OCI-LY7 (cell line): ENCODE measurements at regions not wholly inside any gene's neighbourhood (a gene's known extent, or its start where the extent isn't known, plus 50 kb on each side); places are given as distances from the start of the nearest gene placed in this dataset.
"Not testable (repeated sequence)": the region's sequence is repeated elsewhere in the genome, so short reads cannot be mapped to it uniquely, and the experiment has no call there.

Experiments used
- BruUV-seq: library from RNA; stranded (reverse); fragments of 400-500 nt; replicated peaks from 2 replicates; lab custom pipeline; 2021; lab: Mats Ljungman, UMichigan
- CTCF ChIA-PET: fragments of 300-600 bp; sonication (Branson Sonifier 250); formaldehyde crosslinking; loops from one replicate; lab custom pipeline; 2022; ENCODE audit warnings: antibody characterized with exemption; ENCODE audit not compliant: unreplicated experiment; lab: Charles Lee
- POLR2A ChIA-PET: fragments of 300-600 bp; sonication (Branson Sonifier 250); formaldehyde crosslinking; loops from one replicate; lab custom pipeline; 2022; ENCODE audit warnings: antibody characterized with exemption; lab: Charles Lee
- DNase-seq: peaks from one replicate; pipeline ENCODE4 v3.0.0-alpha.2; 2015; ENCODE audit warnings: low spot score
- H2AFZ ChIP-seq: fragments of 200-600 bp; sonication (generic), shearing (Covaris generic); 2 replicates; pipeline ENCODE4 v1.6.1; 2014; ENCODE audit warnings: mild to moderate bottlenecking, antibody characterized with exemption, low read length, moderate library complexity
- H3K27ac ChIP-seq: fragments of 200-600 bp; sonication (generic); 2 replicates; pipeline ENCODE4 v1.5.1; 2014; ENCODE audit warnings: mixed run types, low read depth, mild to moderate bottlenecking, moderate library complexity, low read length, inconsistent platforms; ENCODE audit not compliant: poor library complexity, severe bottlenecking
- H3K36me3 ChIP-seq: fragments of 200-600 bp; sonication (generic); 2 replicates; pipeline ENCODE4 v1.6.1; 2014; ENCODE audit warnings: mild to moderate bottlenecking, antibody characterized with exemption, low read length, moderate library complexity, mixed read lengths; ENCODE audit not compliant: insufficient read depth
- H3K4me1 ChIP-seq: fragments of 200-600 bp; sonication (generic); 2 replicates; pipeline ENCODE4 v1.5.1; 2014; ENCODE audit warnings: mild to moderate bottlenecking, low read length; ENCODE audit not compliant: insufficient read depth, poor library complexity, severe bottlenecking
- H3K4me2 ChIP-seq: fragments of 200-600 bp; sonication (generic); 2 replicates; pipeline ENCODE4 v1.6.1; 2014; ENCODE audit warnings: mild to moderate bottlenecking, low read length
- H3K4me3 ChIP-seq: fragments of 200-600 bp; sonication (generic); 2 replicates; pipeline ENCODE4 v1.5.1; 2014; ENCODE audit warnings: mild to moderate bottlenecking, low read depth, low read length; ENCODE audit not compliant: poor library complexity, severe bottlenecking
- H3K79me2 ChIP-seq: fragments of 200-600 bp; sonication (generic); 2 replicates; pipeline ENCODE4 v1.6.1; 2016; ENCODE audit warnings: low read depth, mild to moderate bottlenecking, low read length, moderate library complexity, mixed read lengths; ENCODE audit not compliant: insufficient read depth
- H3K9me2 ChIP-seq: fragments of 200-600 bp; sonication (generic); 2 replicates; pipeline ENCODE4 v1.6.1; 2016; ENCODE audit warnings: mild to moderate bottlenecking, low read length, mixed read lengths; ENCODE audit not compliant: insufficient read depth
- H3K9me3 ChIP-seq: fragments of 200-600 bp; sonication (generic); 2 replicates; pipeline ENCODE4 v1.6.1; 2014; ENCODE audit warnings: mild to moderate bottlenecking, mixed run types, low read length, mixed read lengths
- H4K20me1 ChIP-seq: fragments of 200-600 bp; sonication (generic); 2 replicates; pipeline ENCODE4 v1.6.1; 2014; ENCODE audit warnings: mild to moderate bottlenecking, antibody characterized with exemption, low read length, moderate library complexity, mixed read lengths; ENCODE audit not compliant: insufficient read depth
- EZH2phosphoT487 ChIP-seq: fragments of 200-600 bp; sonication (generic); IDR thresholded peaks from 2 replicates; pipeline ENCODE4 v1.6.1; 2018; ENCODE audit warnings: low read depth, borderline replicate concordance, mild to moderate bottlenecking, mixed run types, antibody characterized with exemption, low read length, moderate library complexity, mixed read lengths
- intact Hi-C: fragments of 100-400 bp; cut with micrococcal nuclease; formaldehyde crosslinking; loops from one replicate; pipeline ENCODE4 v1.10.0; 2022; ENCODE audit not compliant: unreplicated experiment
- TF ChIP-seq, protein P1 (sequence below): fragments of 200-600 bp; sonication (generic); conservative IDR thresholded peaks from 2 replicates; pipeline ENCODE4 v1.5.1; 2014; ENCODE audit warnings: mild to moderate bottlenecking, antibody characterized with exemption, low read length, moderate library complexity, mixed read lengths

GRCh38 chr15:44882499-44882968, 74.0 kb upstream of the TERB2 start:
- no peak overlapping the region for H3K4me3 ChIP-seq
- CTCF ChIA-PET, result no interaction called here
- DNase-seq, result no peak
- H2AFZ ChIP-seq, result no peak overlapping the region
- H3K4me2 ChIP-seq, result no peak overlapping the region
- H3K9me2 ChIP-seq, result no peaks in the 10 kb centered on the region
- no peak for TF ChIP-seq EZH2phosphoT487
- TF ChIP-seq, protein P1, sequence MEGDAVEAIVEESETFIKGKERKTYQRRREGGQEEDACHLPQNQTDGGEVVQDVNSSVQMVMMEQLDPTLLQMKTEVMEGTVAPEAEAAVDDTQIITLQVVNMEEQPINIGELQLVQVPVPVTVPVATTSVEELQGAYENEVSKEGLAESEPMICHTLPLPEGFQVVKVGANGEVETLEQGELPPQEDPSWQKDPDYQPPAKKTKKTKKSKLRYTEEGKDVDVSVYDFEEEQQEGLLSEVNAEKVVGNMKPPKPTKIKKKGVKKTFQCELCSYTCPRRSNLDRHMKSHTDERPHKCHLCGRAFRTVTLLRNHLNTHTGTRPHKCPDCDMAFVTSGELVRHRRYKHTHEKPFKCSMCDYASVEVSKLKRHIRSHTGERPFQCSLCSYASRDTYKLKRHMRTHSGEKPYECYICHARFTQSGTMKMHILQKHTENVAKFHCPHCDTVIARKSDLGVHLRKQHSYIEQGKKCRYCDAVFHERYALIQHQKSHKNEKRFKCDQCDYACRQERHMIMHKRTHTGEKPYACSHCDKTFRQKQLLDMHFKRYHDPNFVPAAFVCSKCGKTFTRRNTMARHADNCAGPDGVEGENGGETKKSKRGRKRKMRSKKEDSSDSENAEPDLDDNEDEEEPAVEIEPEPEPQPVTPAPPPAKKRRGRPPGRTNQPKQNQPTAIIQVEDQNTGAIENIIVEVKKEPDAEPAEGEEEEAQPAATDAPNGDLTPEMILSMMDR, result no peak
- H4K20me1 ChIP-seq, result no peaks in the 10 kb centered on the region
- no TSS peak for BruUV-seq
- H3K36me3 ChIP-seq, result no peaks in the 10 kb centered on the region
- intact Hi-C loops, result no loop called here
- H3K4me1 ChIP-seq, result no peaks in the 10 kb centered on the region
- H3K79me2 ChIP-seq, result no peaks in the 10 kb centered on the region
- H3K9me3 ChIP-seq, result peaks cover 12% of the 10 kb centered on the region; the same call in 1 of the 2 replicates
- POLR2A ChIA-PET, result no interaction called here
- no peak overlapping the region for H3K27ac ChIP-seq

GRCh38 chr15:44883199-44883877, 73.1 kb upstream of the TERB2 start:
- Histone ChIP-seq H3K4me3 (no peak overlapping the region), H3K79me2 (no peaks in the 10 kb centered on the region), H3K27ac (no peak overlapping the region), H3K4me1 (no peaks in the 10 kb centered on the region), H3K9me3 (peaks cover 4% of the 10 kb centered on the region; the same call in 1 of the 2 replicates), H3K9me2 (no peaks in the 10 kb centered on the region), H3K4me2 (no peak overlapping the region), H4K20me1 (no peaks in the 10 kb centered on the region), H3K36me3 (no peaks in the 10 kb centered on the region), H2AFZ (no peak overlapping the region)
- ChIA-PET POLR2A (no interaction called here), CTCF (no interaction called here)
- no TSS peak for BruUV-seq
- no peak for DNase-seq
- TF ChIP-seq, protein P1, result no peak
- TF ChIP-seq EZH2phosphoT487, result no peak
- intact Hi-C loops, result no loop called here

DNA sequence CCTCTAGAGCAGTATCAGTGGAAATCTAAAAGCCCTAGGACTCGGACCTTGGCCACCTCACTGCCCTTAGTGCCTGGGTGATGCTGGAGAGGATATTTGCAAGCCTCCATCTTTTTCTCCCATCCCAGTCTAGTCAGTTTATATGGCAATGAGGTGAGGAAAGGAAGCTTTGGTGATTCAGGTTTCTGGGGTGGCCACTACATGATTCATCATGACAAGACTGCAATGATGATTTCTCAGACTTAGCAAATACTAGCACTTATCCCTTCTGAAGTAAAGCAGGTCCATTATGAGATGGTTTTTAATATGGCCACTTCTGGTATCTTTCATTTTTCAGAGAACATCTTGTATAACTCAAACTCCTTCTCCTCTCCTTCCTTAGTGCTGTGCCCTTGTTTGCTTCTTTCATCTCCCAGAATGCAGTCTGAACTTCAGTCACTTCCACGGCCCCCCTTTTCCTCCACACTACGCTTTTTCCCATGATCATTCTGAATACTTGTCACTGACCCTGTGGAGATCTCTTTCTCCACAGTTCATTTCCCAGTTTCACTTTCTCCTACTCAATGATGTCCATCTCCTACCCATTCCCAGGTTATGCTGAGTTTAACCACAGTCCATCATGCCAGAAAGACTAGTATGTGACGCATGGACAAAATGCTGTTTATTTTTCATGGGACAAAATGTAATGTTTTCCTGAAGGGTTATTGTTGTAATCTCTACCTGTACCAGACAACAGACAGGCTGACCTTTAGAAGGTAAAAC, 57.4 kb upstream of the TERB2 start:
- H2AFZ ChIP-seq, BruUV-seq, H3K36me3 ChIP-seq, H3K4me1 ChIP-seq, DNase-seq, POLR2A ChIA-PET, H3K9me3 ChIP-seq, H3K79me2 ChIP-seq, H3K9me2 ChIP-seq, H4K20me1 ChIP-seq, CTCF ChIA-PET, H3K4me2 ChIP-seq, H3K4me3 ChIP-seq, intact Hi-C loops, H3K27ac ChIP-seq: not testable (repeated sequence)

- intact Hi-C loops, H3K4me1 ChIP-seq, H4K20me1 ChIP-seq, H3K4me2 ChIP-seq, H3K4me3 ChIP-seq, H3K27ac ChIP-seq, H2AFZ ChIP-seq, H3K9me3 ChIP-seq, DNase-seq, H3K9me2 ChIP-seq, BruUV-seq, H3K36me3 ChIP-seq, H3K79me2 ChIP-seq, CTCF ChIA-PET: not testable (repeated sequence)
- POLR2A ChIA-PET, result interaction anchor here (0.5 kb wide), 1 partner anchor 1668 kb away, joined by 3 read pairs; no protein-coding TSS in a partner anchor
These were observed 56.7 kb upstream of the TERB2 start for GRCh38 chr15:44899775-44900174.

- CTCF ChIA-PET, DNase-seq, intact Hi-C loops: not testable (repeated sequence)
These were observed 55.7 kb upstream of the TERB2 start for GRCh38 chr15:44900796-44901195.

More at GRCh38 chr15:44900796-44901195, 55.7 kb upstream of the TERB2 start:
- H3K27ac ChIP-seq, POLR2A ChIA-PET, H3K4me2 ChIP-seq, H4K20me1 ChIP-seq, H3K9me2 ChIP-seq, H3K36me3 ChIP-seq, H2AFZ ChIP-seq, H3K79me2 ChIP-seq, H3K4me1 ChIP-seq, H3K4me3 ChIP-seq, H3K9me3 ChIP-seq, BruUV-seq: not testable (repeated sequence)
